H1 (cell line): ENCODE measurements at regions not wholly inside any gene's neighbourhood (a gene's known extent, or its start where the extent isn't known, plus 50 kb on each side); places are given as distances from the start of the nearest gene placed in this dataset.

ENCODE experiments used
- CTCF ChIA-PET: fragments of 300-600 bp; sonication (Branson Sonifier 250); formaldehyde crosslinking; loops from one replicate; lab custom pipeline; 2021; ENCODE audit not compliant: partially characterized antibody; lab: Charles Lee
- POLR2A ChIA-PET: fragments of 300-600 bp; sonication (Branson Sonifier 250); formaldehyde crosslinking; loops from one replicate; lab custom pipeline; 2021; ENCODE audit warnings: inconsistent platforms; ENCODE audit not compliant: partially characterized antibody; lab: Charles Lee
- DNase-seq, 2 experiments: peaks; one replicate each; pipeline versions ENCODE4 v3.0.0 to v3.0.0-alpha.2; 2010 to 2022; ENCODE audit warnings: low spot score in 2 of 2, low read depth in 1 of 2, mixed read lengths in 1 of 2
- FAIRE-seq: peaks from 2 replicates; lab custom pipeline; 2011; peaks lifted over from hg19 to GRCh38; lab: Jason Lieb, UNC
- H2AFZ ChIP-seq: 2 replicates; pipeline ENCODE4 v1.8.1; 2012; ENCODE audit warnings: low read length, inconsistent platforms
- H2AK5ac ChIP-seq: 2 replicates; pipeline ENCODE4 v1.6.1; 2013; ENCODE audit warnings: low read depth, low read length
- H2BK120ac ChIP-seq: replicated peaks from 2 replicates; pipeline ENCODE3; 2013; ENCODE audit warnings: low read depth, low read length, inconsistent platforms
- H2BK12ac ChIP-seq: 2 replicates; pipeline ENCODE4 v1.6.1; 2013; ENCODE audit warnings: low read depth, low read length
- H2BK15ac ChIP-seq: 2 replicates; pipeline ENCODE4 v1.6.1; 2013; ENCODE audit warnings: low read length
- H2BK20ac ChIP-seq: 2 replicates; pipeline ENCODE4 v1.6.1; 2013; ENCODE audit warnings: low read length
- H2BK5ac ChIP-seq: 2 replicates; pipeline ENCODE4 v1.6.1; 2013; ENCODE audit warnings: low read depth, low read length
- H3K14ac ChIP-seq: 2 replicates; pipeline ENCODE4 v1.6.1; 2013; ENCODE audit warnings: inconsistent platforms; ENCODE audit not compliant: insufficient read length
- H3K18ac ChIP-seq: 2 replicates; pipeline ENCODE4 v1.6.1; 2013; ENCODE audit warnings: low read length; ENCODE audit errors: extremely low read depth
- H3K23ac ChIP-seq: 2 replicates; pipeline ENCODE4 v1.6.1; 2013; ENCODE audit warnings: inconsistent platforms; ENCODE audit not compliant: insufficient read length
- H3K23me2 ChIP-seq: 2 replicates; pipeline ENCODE4 v1.6.1; 2013; ENCODE audit warnings: low read depth, low read length
- H3K27ac ChIP-seq: 2 replicates; pipeline ENCODE4 v1.6.1; 2011; ENCODE audit warnings: low read depth, low read length, inconsistent platforms
- H3K27me3 ChIP-seq, 4 experiments: replicated peaks in 1 of 4; 1 replicate in 1 of 4; 2 replicates in 3 of 4; pipeline versions ENCODE4 v1.6.1 to v1.8.1; 2011 to 2013; ENCODE audit warnings: low read length in 3 of 4, mild to moderate bottlenecking in 3 of 4, inconsistent platforms in 2 of 4, mixed read lengths in 2 of 4, moderate library complexity in 1 of 4; ENCODE audit not compliant: control insufficient read depth in 3 of 4, insufficient read depth in 3 of 4; ENCODE audit errors: extremely low read depth in 1 of 4
- H3K36me3 ChIP-seq, 4 experiments: 2 replicates each; pipeline versions ENCODE4 v1.6.1 to v1.8.1; 2011 to 2013; ENCODE audit warnings: mild to moderate bottlenecking in 4 of 4, low read length in 3 of 4, moderate library complexity in 2 of 4, control low read depth in 1 of 4, inconsistent platforms in 1 of 4; ENCODE audit not compliant: insufficient read depth in 4 of 4, control insufficient read depth in 2 of 4
- H3K4ac ChIP-seq: replicated peaks from 2 replicates; pipeline ENCODE3; 2013; ENCODE audit warnings: low read length, low read depth, mixed read lengths, inconsistent platforms; ENCODE audit not compliant: insufficient read length
- H3K4me1 ChIP-seq, 4 experiments: replicated peaks in 1 of 4; 1 replicate in 1 of 4; 2 replicates in 3 of 4; pipeline versions ENCODE4 v1.6.1 to v1.8.1; 2011 to 2013; ENCODE audit warnings: low read length in 3 of 4, inconsistent platforms in 2 of 4, mixed read lengths in 1 of 4; ENCODE audit not compliant: insufficient read depth in 4 of 4, control insufficient read depth in 3 of 4
- H3K4me2 ChIP-seq, 2 experiments: 2 replicates each; pipeline versions ENCODE4 v1.6.1 to v1.8.1; 2011 to 2013; ENCODE audit warnings: low read depth in 2 of 2, low read length in 2 of 2, control low read depth in 1 of 2, inconsistent platforms in 1 of 2, mild to moderate bottlenecking in 1 of 2; ENCODE audit not compliant: insufficient read depth in 1 of 2
- H3K4me3 ChIP-seq, 4 experiments: fragments of 200-600, 300-600 bp in 1 of 4; sonication (generic), shearing (Covaris generic), sonication (Bioruptor Twin) in 1 of 4; 2 replicates each; pipeline versions ENCODE4 v1.5.1 to v1.8.1; 2011 to 2016; ENCODE audit warnings: low read length in 4 of 4, low read depth in 3 of 4, control low read depth in 2 of 4, inconsistent platforms in 2 of 4, mild to moderate bottlenecking in 2 of 4, mixed read lengths in 1 of 4, moderate library complexity in 1 of 4; ENCODE audit not compliant: insufficient read depth in 2 of 4; ENCODE audit errors: extremely low read depth in 1 of 4
- H3K56ac ChIP-seq: replicated peaks from 2 replicates; pipeline ENCODE3; 2013; ENCODE audit warnings: low read depth, mild to moderate bottlenecking, mixed read lengths, low read length, inconsistent platforms; ENCODE audit not compliant: insufficient read length
- H3K79me1 ChIP-seq: 2 replicates; pipeline ENCODE4 v1.6.1; 2013; ENCODE audit warnings: low read depth, low read length, control low read depth
- H3K79me2 ChIP-seq, 2 experiments: 2 replicates each; pipeline versions ENCODE4 v1.6.1 to v1.8.1; 2012 to 2013; ENCODE audit warnings: low read length in 2 of 2, mild to moderate bottlenecking in 2 of 2, inconsistent platforms in 1 of 2; ENCODE audit not compliant: insufficient read depth in 2 of 2, control insufficient read depth in 1 of 2
- H3K9ac ChIP-seq, 4 experiments: replicated peaks in 1 of 4; 1 replicate in 1 of 4; 2 replicates in 3 of 4; pipeline versions ENCODE4 v1.6.1 to v1.8.1; 2011 to 2013; ENCODE audit warnings: low read depth in 3 of 4, low read length in 3 of 4, control low read depth in 2 of 4, mild to moderate bottlenecking in 2 of 4, moderate library complexity in 2 of 4, inconsistent platforms in 1 of 4; ENCODE audit errors: extremely low read depth in 1 of 4
- H3K9me3 ChIP-seq, 2 experiments: 2 replicates each; pipeline versions ENCODE4 v1.6.1 to v1.8.1; 2012 to 2013; ENCODE audit warnings: mild to moderate bottlenecking in 2 of 2, moderate library complexity in 2 of 2, control low read depth in 1 of 2, inconsistent platforms in 1 of 2, low read depth in 1 of 2, low read length in 1 of 2, mixed read lengths in 1 of 2; ENCODE audit not compliant: insufficient read depth in 2 of 2
- H4K20me1 ChIP-seq, 2 experiments: replicated peaks in 1 of 2; 2 replicates each; pipeline versions ENCODE3 to v1.8.1; 2011 to 2013; ENCODE audit warnings: inconsistent platforms in 2 of 2, low read length in 2 of 2, mild to moderate bottlenecking in 1 of 2; ENCODE audit not compliant: insufficient read depth in 2 of 2, control insufficient read depth in 1 of 2
- H4K5ac ChIP-seq: 2 replicates; pipeline ENCODE4 v1.6.1; 2013; ENCODE audit warnings: low read length, low read depth, mixed read lengths, inconsistent platforms; ENCODE audit not compliant: insufficient read length
- H4K8ac ChIP-seq: 2 replicates; pipeline ENCODE4 v1.8.0; 2013; ENCODE audit warnings: mild to moderate bottlenecking, moderate library complexity, low read length, inconsistent platforms; ENCODE audit not compliant: insufficient read depth; ENCODE audit errors: extremely low read depth
- H4K91ac ChIP-seq: replicated peaks from 2 replicates; pipeline ENCODE3; 2013; ENCODE audit warnings: low read length, mixed read lengths, inconsistent platforms; ENCODE audit not compliant: insufficient read length
- CEBPB ChIP-seq: IDR thresholded peaks from 2 replicates; pipeline ENCODE4 v1.6.1; 2012; ENCODE audit warnings: low read depth, low read length
- SIRT6 ChIP-seq: IDR thresholded peaks from one replicate; pipeline ENCODE4 v1.7.1; 2012; ENCODE audit warnings: low read length, inconsistent platforms
- SP1 ChIP-seq: IDR thresholded peaks from 2 replicates; pipeline ENCODE4 v1.6.1; 2011; ENCODE audit warnings: low read depth, low read length
- SP4 ChIP-seq: IDR thresholded peaks from 2 replicates; pipeline ENCODE4 v1.6.1; 2012; ENCODE audit warnings: low read length, inconsistent platforms
- WGBS, 2 experiments: shearing (Covaris generic) in 1 of 2; methylation state at CpG; one replicate each; pipeline versions ENCODE4 v1.1.6 to v1.1.7; 2013 to 2015; ENCODE audit warnings: low lambda C conversion rate in 2 of 2, mixed read lengths in 2 of 2, inconsistent platforms in 1 of 2, low coverage in 1 of 2, missing lambda C conversion rate in 1 of 2; ENCODE audit not compliant: insufficient replicate concordance in 2 of 2, insufficient coverage in 1 of 2, insufficient read length in 1 of 2; ENCODE audit errors: extremely low coverage in 1 of 2, missing lambda C conversion rate in 1 of 2; 5-methylcytosine and 5-hydroxymethylcytosine counted together
- TF ChIP-seq, protein P1 (sequence below): IDR thresholded peaks from 2 replicates; pipeline ENCODE4 v1.6.1; 2011; ENCODE audit warnings: low read depth, mild to moderate bottlenecking, low read length; ENCODE audit not compliant: insufficient read depth

DNA sequence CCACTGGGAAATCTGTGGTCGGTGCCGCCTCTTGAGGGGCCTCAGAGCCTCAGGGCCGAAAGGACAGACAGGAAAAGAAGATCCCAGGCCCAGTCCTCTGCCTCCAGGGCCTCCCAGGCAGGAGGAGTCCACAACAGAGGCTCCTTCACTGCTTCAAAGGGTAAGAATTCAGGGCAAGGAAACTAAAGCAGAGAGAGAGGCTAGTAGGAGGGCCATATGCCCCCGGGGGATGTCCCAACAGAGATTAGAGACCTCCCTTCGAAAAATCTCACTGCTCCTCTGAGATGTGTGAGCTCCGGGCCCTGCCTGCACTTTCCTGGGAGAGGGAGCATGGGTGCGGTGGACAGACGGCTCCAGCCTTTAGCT, 465.9 kb downstream of the NPHP4 start:
- Histone ChIP-seq H3K56ac (no peak overlapping the region), H4K91ac (no peak overlapping the region), H3K18ac (no peak overlapping the region; the same call in 1 of the 2 replicates), H2BK5ac (no peak overlapping the region), H3K9ac (no peak overlapping the region), H3K4me3 (no peak overlapping the region), H3K4me2 (no peak overlapping the region), H2AK5ac (no peak overlapping the region), H3K14ac (no peak overlapping the region), H3K23me2 (no peaks in the 10 kb centered on the region), H3K9me3 (no peaks in the 10 kb centered on the region), H3K36me3 (no peaks in the 10 kb centered on the region), H3K79me2 (no peaks in the 10 kb centered on the region), H2BK12ac (no peak overlapping the region), H2BK20ac (no peak overlapping the region), H4K5ac (no peak overlapping the region), H2AFZ (no peak overlapping the region), H4K20me1 (no peaks in the 10 kb centered on the region), H3K27ac (no peak overlapping the region), H3K27me3 (peaks cover 0 to 3% (median 0%) of the 10 kb centered on the region in 4 experiments; a peak in 1 of 7 replicates), H3K23ac (no peak overlapping the region), H4K8ac (no peak overlapping the region), H2BK15ac (no peak overlapping the region), H2BK120ac (no peak overlapping the region), H3K79me1 (no peaks in the 10 kb centered on the region), H3K4me1 (no peaks in the 10 kb centered on the region; a peak in 1 of 7 replicates), H3K4ac (no peak overlapping the region)
- TF ChIP-seq SP1: no peak
- TF ChIP-seq CEBPB: no peak
- no peak for TF ChIP-seq SIRT6
- TF ChIP-seq, protein P1, sequence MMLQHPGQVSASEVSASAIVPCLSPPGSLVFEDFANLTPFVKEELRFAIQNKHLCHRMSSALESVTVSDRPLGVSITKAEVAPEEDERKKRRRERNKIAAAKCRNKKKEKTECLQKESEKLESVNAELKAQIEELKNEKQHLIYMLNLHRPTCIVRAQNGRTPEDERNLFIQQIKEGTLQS: no peak
- TF ChIP-seq SP4: no peak
- CTCF ChIA-PET: interaction anchor here (1.0 to 3.1 kb wide), 4 partner anchors 11 to 113 kb away, joined by 3 to 17 read pairs (median 6); no protein-coding TSS in a partner anchor
- WGBS, 2 experiments: 89% methylated on average over 8 of the region's 8 CpGs; no CpG with 5 or more reads in 1 of the 2 experiments
- POLR2A ChIA-PET: no interaction called here
- FAIRE-seq (no peak), DNase-seq (no peak)
